Keratinocyte (primary cell): ENCODE measurements at regions not wholly inside any gene's neighbourhood (a gene's known extent, or its start where the extent isn't known, plus 50 kb on each side); places are given as distances from the start of the nearest gene placed in this dataset.

ENCODE experiments used
- CTCF ChIP-seq, 3 experiments: IDR thresholded peaks in 1 of 3; conservative IDR thresholded peaks in 1 of 3; optimal IDR thresholded peaks in 1 of 3; 2 replicates in 2 of 3; 3 replicates in 1 of 3; pipeline versions ENCODE3 to v1.5.1; 2011; ENCODE audit warnings: low read length in 3 of 3, mild to moderate bottlenecking in 3 of 3, moderate library complexity in 2 of 3, control low read depth in 1 of 3, inconsistent platforms in 1 of 3; ENCODE audit not compliant: insufficient read depth in 2 of 3; ENCODE audit errors: extremely low read depth in 1 of 3
- EZH2 ChIP-seq: IDR thresholded peaks from one replicate; pipeline ENCODE4 v1.6.1; 2012; ENCODE audit warnings: inconsistent platforms, mild to moderate bottlenecking, low read length, moderate library complexity

GRCh38 chr18:73150199-73150598 is 282.4 kb upstream of the NETO1 start:
- TF ChIP-seq CTCF (optimal IDR thresholded peaks at IDR 0.05 in 1 of 3, IDR thresholded peaks at IDR 0.05 in 1 of 3, conservative IDR thresholded peaks at IDR 0.05 in 1 of 3; ENCODE audit: extremely low read depth in 1 of 3, insufficient read depth in 2 of 3, low read length in 3 of 3) = no peak
- TF ChIP-seq EZH2 = no peak
